ENCODE measurements at regions not wholly inside any gene's neighbourhood (a gene's known extent, or its start where the extent isn't known, plus 50 kb on each side); places are given as distances from the start of the nearest gene placed in this dataset.

GRCh38 chr6:98653179-98653578 is 181.2 kb upstream of the POU3F2 start:
- H3K27ac ChIP-seq (ENCODE audit: low read depth, low read length): no peak overlapping the region
- no peaks in the 10 kb centered on the region for H3K9me2 ChIP-seq (replicated peaks; ENCODE audit: control insufficient read depth, low read length)
- no peak overlapping the region for H3K4me2 ChIP-seq (ENCODE audit: low read length)
- no peaks in the 10 kb centered on the region for H4K20me1 ChIP-seq (ENCODE audit: control insufficient read depth, insufficient read depth, low read depth, low read length)
- H3K4me3 ChIP-seq (ENCODE audit: low read length): no peak overlapping the region
- H3F3A ChIP-seq (ENCODE audit: control insufficient read depth, insufficient read depth): no peaks in the 10 kb centered on the region
- no peaks in the 10 kb centered on the region for H3K79me2 ChIP-seq (ENCODE audit: control insufficient read depth, low read length)
- H3K36me3 ChIP-seq (ENCODE audit: control insufficient read depth, low read length): no peaks in the 10 kb centered on the region
- no peaks in the 10 kb centered on the region for H3K9me3 ChIP-seq (ENCODE audit: control insufficient read depth, insufficient read depth, low read length)
- H3K27me3 ChIP-seq (ENCODE audit: control insufficient read depth, low read length): no peaks in the 10 kb centered on the region
- TF ChIP-seq CTCF (IDR thresholded peaks at IDR 0.05; ENCODE audit: low read depth, low read length, poor library complexity, severe bottlenecking): no peak
- no peak for TF ChIP-seq EZH2phosphoT487 (IDR thresholded peaks at IDR 0.05; ENCODE audit: borderline replicate concordance, low read length)
- H3K4me1 ChIP-seq (ENCODE audit: control insufficient read depth, low read length): no peaks in the 10 kb centered on the region

GRCh38 chr6:98657764-98658163 is 176.6 kb upstream of the POU3F2 start:
- no peaks in the 10 kb centered on the region for H3K79me2 ChIP-seq (ENCODE audit: control insufficient read depth, low read length)
- TF ChIP-seq EZH2phosphoT487 (IDR thresholded peaks at IDR 0.05; ENCODE audit: borderline replicate concordance, low read length) (no peak), CTCF (IDR thresholded peaks at IDR 0.05; ENCODE audit: low read depth, low read length, poor library complexity, severe bottlenecking) (no peak)
- H3K9me2 ChIP-seq (replicated peaks; ENCODE audit: control insufficient read depth, low read length): no peaks in the 10 kb centered on the region
- no peak overlapping the region for H3K4me3 ChIP-seq (ENCODE audit: low read length)
- H3K27ac ChIP-seq (ENCODE audit: low read depth, low read length): no peak overlapping the region
- H3K4me2 ChIP-seq (ENCODE audit: low read length): no peak overlapping the region
- H3K36me3 ChIP-seq (ENCODE audit: control insufficient read depth, low read length): no peaks in the 10 kb centered on the region
- no peaks in the 10 kb centered on the region for H4K20me1 ChIP-seq (ENCODE audit: control insufficient read depth, insufficient read depth, low read depth, low read length)
- H3K27me3 ChIP-seq (ENCODE audit: control insufficient read depth, low read length): no peaks in the 10 kb centered on the region
- H3K4me1 ChIP-seq (ENCODE audit: control insufficient read depth, low read length): no peaks in the 10 kb centered on the region
- no peaks in the 10 kb centered on the region for H3K9me3 ChIP-seq (ENCODE audit: control insufficient read depth, insufficient read depth, low read length)
- H3F3A ChIP-seq (ENCODE audit: control insufficient read depth, insufficient read depth): no peaks in the 10 kb centered on the region

GRCh38 chr6:98669371-98669770 is 165.0 kb upstream of the POU3F2 start:
- no peak overlapping the region for H3K27ac ChIP-seq (ENCODE audit: low read depth, low read length)
- TF ChIP-seq EZH2phosphoT487 (IDR thresholded peaks at IDR 0.05; ENCODE audit: borderline replicate concordance, low read length): no peak
- TF ChIP-seq CTCF (IDR thresholded peaks at IDR 0.05; ENCODE audit: low read depth, low read length, poor library complexity, severe bottlenecking): no peak
- no peaks in the 10 kb centered on the region for H3K9me2 ChIP-seq (replicated peaks; ENCODE audit: control insufficient read depth, low read length)
- H3K79me2 ChIP-seq (ENCODE audit: control insufficient read depth, low read length): no peaks in the 10 kb centered on the region
- no peaks in the 10 kb centered on the region for H3F3A ChIP-seq (ENCODE audit: control insufficient read depth, insufficient read depth)
- no peak overlapping the region for H3K4me2 ChIP-seq (ENCODE audit: low read length)
- H3K27me3 ChIP-seq (ENCODE audit: control insufficient read depth, low read length): no peaks in the 10 kb centered on the region
- H3K4me3 ChIP-seq (ENCODE audit: low read length): no peak overlapping the region
- no peaks in the 10 kb centered on the region for H3K4me1 ChIP-seq (ENCODE audit: control insufficient read depth, low read length)
- H3K36me3 ChIP-seq (ENCODE audit: control insufficient read depth, low read length): no peaks in the 10 kb centered on the region
- H3K9me3 ChIP-seq (ENCODE audit: control insufficient read depth, insufficient read depth, low read length): no peaks in the 10 kb centered on the region
- no peaks in the 10 kb centered on the region for H4K20me1 ChIP-seq (ENCODE audit: control insufficient read depth, insufficient read depth, low read depth, low read length)
